Testis (tissue), 2 donors: ENCODE measurements at regions not wholly inside any gene's neighbourhood (a gene's known extent, or its start where the extent isn't known, plus 50 kb on each side); places are given as distances from the start of the nearest gene placed in this dataset.

ENCODE experiments used
- DNase-seq: peaks from one replicate; pipeline ENCODE4 v3.0.0-alpha.2; 2019
- H3K27ac ChIP-seq, 2 donors: fragments of 200-600 bp; sonication (generic); one replicate each; pipeline ENCODE4 v1.5.1; 2019
- H3K27me3 ChIP-seq: fragments of 200-600 bp; sonication (generic); one replicate; pipeline ENCODE4 v1.5.1; 2019
- H3K36me3 ChIP-seq: fragments of 200-600 bp; sonication (generic); one replicate; pipeline ENCODE4 v1.5.1; 2017; ENCODE audit warnings: low read depth; ENCODE audit errors: missing control alignments
- H3K4me1 ChIP-seq: fragments of 200-600 bp; sonication (generic); one replicate; pipeline ENCODE4 v1.5.1; 2019
- H3K4me3 ChIP-seq, 2 donors: fragments of 200-600 bp; sonication (generic); one replicate each; pipeline ENCODE4 v1.5.1; 2017 to 2019
- H3K9me3 ChIP-seq: fragments of 200-600 bp; sonication (generic); one replicate; pipeline ENCODE4 v1.5.1; 2017
- POLR2A ChIP-seq: fragments of 450-650 bp; IDR thresholded peaks from one replicate; pipeline ENCODE4 v1.6.1; 2017; ENCODE audit warnings: antibody characterized with exemption, mild to moderate bottlenecking, moderate library complexity
- WGBS, 2 donors: methylation state at CpG; one replicate each; pipeline ENCODE4 v1.1.5; 2018; 5-methylcytosine and 5-hydroxymethylcytosine counted together
- intact Hi-C: fragments of 100-400 bp; cut with DNase I; formaldehyde crosslinking; loops from one replicate; pipeline ENCODE4 v1.15.1; 2023; ENCODE audit warnings: low total_unique reads
- TF ChIP-seq, protein P1 (sequence below), 3 experiments: fragments of 450-650 bp in 2 of 3; fragments of 200-600 bp in 1 of 3; sonication (generic) in 1 of 3; IDR thresholded peaks; one replicate each; pipeline ENCODE4 v1.5.1; 2016 to 2019; ENCODE audit warnings: antibody characterized with exemption in 3 of 3, mild to moderate bottlenecking in 2 of 3, moderate library complexity in 1 of 3

DNA sequence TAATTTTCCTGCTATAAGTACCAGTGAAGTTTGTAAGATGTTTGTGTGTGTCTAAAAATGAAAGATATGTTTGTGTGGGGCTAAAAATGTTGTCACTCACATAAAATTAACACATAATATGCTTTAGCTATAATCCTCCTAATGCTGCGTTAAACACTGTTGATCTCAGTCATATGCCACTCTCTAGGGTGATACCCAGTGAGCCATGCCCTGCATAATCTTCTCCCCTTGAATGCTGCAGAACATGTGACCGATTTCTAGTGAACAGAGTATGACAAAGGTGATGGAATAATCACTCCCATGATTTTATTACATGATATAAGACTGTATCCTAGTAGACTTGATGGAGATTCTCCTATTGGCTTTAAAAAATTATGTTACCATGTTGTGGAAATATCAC, 119.1 kb upstream of the EPHA5 start:
- intact Hi-C loops: no loop called here
- WGBS, 2 donors: 89 to 96% methylated on average over 2 of the region's 2 CpGs
- H3K4me3 ChIP-seq: no peak overlapping the region
- no peaks in the 10 kb centered on the region for H3K36me3 ChIP-seq
- H3K4me1 ChIP-seq: no peaks in the 10 kb centered on the region
- no peak overlapping the region for H3K27ac ChIP-seq
- TF ChIP-seq, protein P1, sequence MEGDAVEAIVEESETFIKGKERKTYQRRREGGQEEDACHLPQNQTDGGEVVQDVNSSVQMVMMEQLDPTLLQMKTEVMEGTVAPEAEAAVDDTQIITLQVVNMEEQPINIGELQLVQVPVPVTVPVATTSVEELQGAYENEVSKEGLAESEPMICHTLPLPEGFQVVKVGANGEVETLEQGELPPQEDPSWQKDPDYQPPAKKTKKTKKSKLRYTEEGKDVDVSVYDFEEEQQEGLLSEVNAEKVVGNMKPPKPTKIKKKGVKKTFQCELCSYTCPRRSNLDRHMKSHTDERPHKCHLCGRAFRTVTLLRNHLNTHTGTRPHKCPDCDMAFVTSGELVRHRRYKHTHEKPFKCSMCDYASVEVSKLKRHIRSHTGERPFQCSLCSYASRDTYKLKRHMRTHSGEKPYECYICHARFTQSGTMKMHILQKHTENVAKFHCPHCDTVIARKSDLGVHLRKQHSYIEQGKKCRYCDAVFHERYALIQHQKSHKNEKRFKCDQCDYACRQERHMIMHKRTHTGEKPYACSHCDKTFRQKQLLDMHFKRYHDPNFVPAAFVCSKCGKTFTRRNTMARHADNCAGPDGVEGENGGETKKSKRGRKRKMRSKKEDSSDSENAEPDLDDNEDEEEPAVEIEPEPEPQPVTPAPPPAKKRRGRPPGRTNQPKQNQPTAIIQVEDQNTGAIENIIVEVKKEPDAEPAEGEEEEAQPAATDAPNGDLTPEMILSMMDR (IDR thresholded peaks at IDR 0.05): no peak
- TF ChIP-seq POLR2A: no peak
- H3K27me3 ChIP-seq: no peaks in the 10 kb centered on the region
- no peak for DNase-seq
- no peaks in the 10 kb centered on the region for H3K9me3 ChIP-seq

DNA sequence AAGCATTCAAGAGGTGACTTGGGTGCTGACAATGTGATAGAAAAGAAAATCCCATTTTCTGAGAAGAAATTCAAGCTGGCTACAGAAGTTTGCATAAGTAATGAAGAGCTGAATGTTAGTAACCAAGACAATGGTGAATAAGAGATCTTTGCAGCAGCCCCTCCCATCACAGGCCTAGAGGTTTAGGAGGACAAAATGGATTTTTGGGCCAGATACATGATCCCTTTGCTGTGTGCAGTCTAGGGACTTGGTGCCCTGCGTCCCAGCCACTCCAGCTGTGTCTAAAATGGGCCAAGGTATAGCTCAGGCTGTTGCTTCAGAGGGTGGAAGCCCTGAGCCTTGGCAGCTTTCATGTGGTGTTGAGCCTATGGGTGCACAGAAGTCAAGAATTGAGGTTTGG, 107.0 kb upstream of the EPHA5 start:
- 73 to 88% methylated on average over 1 of the region's 1 CpG for WGBS, 2 donors
- DNase-seq: no peak
- Histone ChIP-seq H3K9me3 (no peaks in the 10 kb centered on the region), H3K4me1 (no peaks in the 10 kb centered on the region), H3K27ac (no peak overlapping the region), H3K36me3 (no peaks in the 10 kb centered on the region), H3K27me3 (no peaks in the 10 kb centered on the region), H3K4me3 (no peak overlapping the region)
- intact Hi-C loops: no loop called here
- TF ChIP-seq, protein P1 (IDR thresholded peaks at IDR 0.05): no peak
- no peak for TF ChIP-seq POLR2A

DNA sequence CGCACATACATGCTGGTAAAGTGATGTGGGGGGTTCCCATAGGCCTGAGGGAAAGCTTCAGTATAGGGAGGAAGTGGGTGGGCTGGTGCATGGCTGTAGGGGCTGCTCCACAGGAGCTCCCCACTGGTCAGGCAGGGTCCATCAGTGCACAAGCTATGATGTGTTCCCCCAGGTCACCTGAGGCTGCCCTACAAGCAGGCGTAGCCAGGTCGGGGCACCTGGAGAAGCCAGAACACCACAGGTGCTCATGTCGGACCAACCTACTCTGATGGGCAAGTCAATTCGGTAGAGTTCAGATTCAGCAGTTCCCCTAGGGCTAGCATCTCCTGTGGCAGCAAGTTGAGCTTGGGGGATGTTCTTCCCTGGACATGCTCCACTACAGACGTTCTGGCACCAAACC, 103.3 kb upstream of the EPHA5 start:
- intact Hi-C loops: no loop called here
- Histone ChIP-seq H3K9me3 (no peaks in the 10 kb centered on the region), H3K4me3 (no peak overlapping the region), H3K36me3 (no peaks in the 10 kb centered on the region), H3K4me1 (no peaks in the 10 kb centered on the region), H3K27ac (no peak overlapping the region), H3K27me3 (no peaks in the 10 kb centered on the region)
- no peak for TF ChIP-seq POLR2A
- TF ChIP-seq, protein P1 (IDR thresholded peaks at IDR 0.05): no peak
- WGBS, 2 donors: 67 to 82% methylated on average over 2 to 6 of the region's 6 CpGs
- no peak for DNase-seq

DNA sequence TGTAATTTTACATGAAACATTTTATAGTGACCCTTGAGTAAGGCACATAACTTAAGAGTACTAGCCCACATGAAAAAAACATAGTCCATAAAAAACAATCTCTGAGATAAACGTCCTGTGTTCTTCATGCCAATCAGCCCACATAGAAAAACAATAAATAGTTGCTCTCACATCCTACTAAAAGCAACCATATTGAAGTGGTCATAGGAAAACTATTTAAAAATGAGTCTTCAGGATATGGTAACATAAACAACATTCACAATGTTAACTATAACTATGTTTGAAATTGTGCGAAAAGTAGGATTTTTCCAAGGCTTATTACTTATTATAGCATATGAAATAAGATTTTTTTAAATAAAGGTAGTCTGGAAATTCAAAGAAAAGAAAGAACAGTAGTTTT, 77.1 kb upstream of the EPHA5 start:
- intact Hi-C loops: no loop called here
- 52 to 74% methylated on average over 2 of the region's 2 CpGs for WGBS, 2 donors
- Histone ChIP-seq H3K9me3 (no peaks in the 10 kb centered on the region), H3K27ac (no peak overlapping the region), H3K4me3 (no peak overlapping the region), H3K27me3 (no peaks in the 10 kb centered on the region), H3K4me1 (no peaks in the 10 kb centered on the region), H3K36me3 (no peaks in the 10 kb centered on the region)
- TF ChIP-seq POLR2A: no peak
- DNase-seq: no peak

DNA sequence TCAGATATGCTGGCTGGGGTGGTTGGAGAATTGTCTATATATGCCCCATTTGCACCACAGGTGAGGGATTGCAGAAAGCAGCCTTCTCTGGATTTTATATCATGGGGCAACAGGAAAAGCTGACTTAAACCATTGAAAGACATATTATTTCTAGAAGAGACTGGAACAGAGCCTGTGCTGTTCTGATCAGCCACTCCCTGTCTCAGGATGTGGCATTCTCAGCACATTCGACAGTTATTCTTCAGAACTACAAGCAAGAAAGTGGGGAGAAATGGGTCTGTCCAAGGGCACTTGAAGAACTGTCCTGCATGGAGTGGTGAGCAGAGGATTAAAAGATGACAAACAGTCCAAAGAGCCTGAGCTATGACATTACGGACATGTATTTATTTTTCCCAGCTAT, 67.8 kb upstream of the EPHA5 start:
- no peaks in the 10 kb centered on the region for H3K36me3 ChIP-seq
- TF ChIP-seq POLR2A: no peak
- TF ChIP-seq, protein P1 (IDR thresholded peaks at IDR 0.05): no peak
- no peaks in the 10 kb centered on the region for H3K27me3 ChIP-seq
- H3K27ac ChIP-seq: no peak overlapping the region
- intact Hi-C loops: no loop called here
- WGBS, 2 donors: 58 to 60% methylated on average over 2 of the region's 2 CpGs
- H3K4me3 ChIP-seq: no peak overlapping the region
- DNase-seq: no peak
- H3K4me1 ChIP-seq: peaks cover 3% of the 10 kb centered on the region
- no peaks in the 10 kb centered on the region for H3K9me3 ChIP-seq
